H1 (cell line): ENCODE measurements at regions not wholly inside any gene's neighbourhood (a gene's known extent, or its start where the extent isn't known, plus 50 kb on each side); places are given as distances from the start of the nearest gene placed in this dataset.

Experiments
- CTCF ChIA-PET: fragments of 300-600 bp; sonication (Branson Sonifier 250); formaldehyde crosslinking; loops from one replicate; lab custom pipeline; 2021; ENCODE audit not compliant: partially characterized antibody; lab: Charles Lee
- POLR2A ChIA-PET: fragments of 300-600 bp; sonication (Branson Sonifier 250); formaldehyde crosslinking; loops from one replicate; lab custom pipeline; 2021; ENCODE audit warnings: inconsistent platforms; ENCODE audit not compliant: partially characterized antibody; lab: Charles Lee
- DNase-seq, 2 experiments: peaks; one replicate each; pipeline versions ENCODE4 v3.0.0 to v3.0.0-alpha.2; 2010 to 2022; ENCODE audit warnings: low spot score in 2 of 2, low read depth in 1 of 2, mixed read lengths in 1 of 2
- FAIRE-seq: peaks from 2 replicates; lab custom pipeline; 2011; peaks lifted over from hg19 to GRCh38; lab: Jason Lieb, UNC
- H2AFZ ChIP-seq: 2 replicates; pipeline ENCODE4 v1.8.1; 2012; ENCODE audit warnings: low read length, inconsistent platforms
- H2AK5ac ChIP-seq: 2 replicates; pipeline ENCODE4 v1.6.1; 2013; ENCODE audit warnings: low read depth, low read length
- H2BK120ac ChIP-seq: replicated peaks from 2 replicates; pipeline ENCODE3; 2013; ENCODE audit warnings: low read depth, low read length, inconsistent platforms
- H2BK12ac ChIP-seq: 2 replicates; pipeline ENCODE4 v1.6.1; 2013; ENCODE audit warnings: low read depth, low read length
- H2BK15ac ChIP-seq: 2 replicates; pipeline ENCODE4 v1.6.1; 2013; ENCODE audit warnings: low read length
- H2BK20ac ChIP-seq: 2 replicates; pipeline ENCODE4 v1.6.1; 2013; ENCODE audit warnings: low read length
- H2BK5ac ChIP-seq: 2 replicates; pipeline ENCODE4 v1.6.1; 2013; ENCODE audit warnings: low read depth, low read length
- H3K14ac ChIP-seq: 2 replicates; pipeline ENCODE4 v1.6.1; 2013; ENCODE audit warnings: inconsistent platforms; ENCODE audit not compliant: insufficient read length
- H3K18ac ChIP-seq: 2 replicates; pipeline ENCODE4 v1.6.1; 2013; ENCODE audit warnings: low read length; ENCODE audit errors: extremely low read depth
- H3K23ac ChIP-seq: 2 replicates; pipeline ENCODE4 v1.6.1; 2013; ENCODE audit warnings: inconsistent platforms; ENCODE audit not compliant: insufficient read length
- H3K23me2 ChIP-seq: 2 replicates; pipeline ENCODE4 v1.6.1; 2013; ENCODE audit warnings: low read depth, low read length
- H3K27ac ChIP-seq: 2 replicates; pipeline ENCODE4 v1.6.1; 2011; ENCODE audit warnings: low read depth, low read length, inconsistent platforms
- H3K27me3 ChIP-seq, 4 experiments: replicated peaks in 1 of 4; 1 replicate in 1 of 4; 2 replicates in 3 of 4; pipeline versions ENCODE4 v1.6.1 to v1.8.1; 2011 to 2013; ENCODE audit warnings: low read length in 3 of 4, mild to moderate bottlenecking in 3 of 4, inconsistent platforms in 2 of 4, mixed read lengths in 2 of 4, moderate library complexity in 1 of 4; ENCODE audit not compliant: control insufficient read depth in 3 of 4, insufficient read depth in 3 of 4; ENCODE audit errors: extremely low read depth in 1 of 4
- H3K36me3 ChIP-seq, 4 experiments: 2 replicates each; pipeline versions ENCODE4 v1.6.1 to v1.8.1; 2011 to 2013; ENCODE audit warnings: mild to moderate bottlenecking in 4 of 4, low read length in 3 of 4, moderate library complexity in 2 of 4, control low read depth in 1 of 4, inconsistent platforms in 1 of 4; ENCODE audit not compliant: insufficient read depth in 4 of 4, control insufficient read depth in 2 of 4
- H3K4ac ChIP-seq: replicated peaks from 2 replicates; pipeline ENCODE3; 2013; ENCODE audit warnings: low read length, low read depth, mixed read lengths, inconsistent platforms; ENCODE audit not compliant: insufficient read length
- H3K4me1 ChIP-seq, 4 experiments: replicated peaks in 1 of 4; 1 replicate in 1 of 4; 2 replicates in 3 of 4; pipeline versions ENCODE4 v1.6.1 to v1.8.1; 2011 to 2013; ENCODE audit warnings: low read length in 3 of 4, inconsistent platforms in 2 of 4, mixed read lengths in 1 of 4; ENCODE audit not compliant: insufficient read depth in 4 of 4, control insufficient read depth in 3 of 4
- H3K4me2 ChIP-seq, 2 experiments: 2 replicates each; pipeline versions ENCODE4 v1.6.1 to v1.8.1; 2011 to 2013; ENCODE audit warnings: low read depth in 2 of 2, low read length in 2 of 2, control low read depth in 1 of 2, inconsistent platforms in 1 of 2, mild to moderate bottlenecking in 1 of 2; ENCODE audit not compliant: insufficient read depth in 1 of 2
- H3K4me3 ChIP-seq, 4 experiments: fragments of 200-600, 300-600 bp in 1 of 4; sonication (generic), shearing (Covaris generic), sonication (Bioruptor Twin) in 1 of 4; 2 replicates each; pipeline versions ENCODE4 v1.5.1 to v1.8.1; 2011 to 2016; ENCODE audit warnings: low read length in 4 of 4, low read depth in 3 of 4, control low read depth in 2 of 4, inconsistent platforms in 2 of 4, mild to moderate bottlenecking in 2 of 4, mixed read lengths in 1 of 4, moderate library complexity in 1 of 4; ENCODE audit not compliant: insufficient read depth in 2 of 4; ENCODE audit errors: extremely low read depth in 1 of 4
- H3K56ac ChIP-seq: replicated peaks from 2 replicates; pipeline ENCODE3; 2013; ENCODE audit warnings: low read depth, mild to moderate bottlenecking, mixed read lengths, low read length, inconsistent platforms; ENCODE audit not compliant: insufficient read length
- H3K79me1 ChIP-seq: 2 replicates; pipeline ENCODE4 v1.6.1; 2013; ENCODE audit warnings: low read depth, low read length, control low read depth
- H3K79me2 ChIP-seq, 2 experiments: 2 replicates each; pipeline versions ENCODE4 v1.6.1 to v1.8.1; 2012 to 2013; ENCODE audit warnings: low read length in 2 of 2, mild to moderate bottlenecking in 2 of 2, inconsistent platforms in 1 of 2; ENCODE audit not compliant: insufficient read depth in 2 of 2, control insufficient read depth in 1 of 2
- H3K9ac ChIP-seq, 4 experiments: replicated peaks in 1 of 4; 1 replicate in 1 of 4; 2 replicates in 3 of 4; pipeline versions ENCODE4 v1.6.1 to v1.8.1; 2011 to 2013; ENCODE audit warnings: low read depth in 3 of 4, low read length in 3 of 4, control low read depth in 2 of 4, mild to moderate bottlenecking in 2 of 4, moderate library complexity in 2 of 4, inconsistent platforms in 1 of 4; ENCODE audit errors: extremely low read depth in 1 of 4
- H3K9me3 ChIP-seq, 2 experiments: 2 replicates each; pipeline versions ENCODE4 v1.6.1 to v1.8.1; 2012 to 2013; ENCODE audit warnings: mild to moderate bottlenecking in 2 of 2, moderate library complexity in 2 of 2, control low read depth in 1 of 2, inconsistent platforms in 1 of 2, low read depth in 1 of 2, low read length in 1 of 2, mixed read lengths in 1 of 2; ENCODE audit not compliant: insufficient read depth in 2 of 2
- H4K20me1 ChIP-seq, 2 experiments: replicated peaks in 1 of 2; 2 replicates each; pipeline versions ENCODE3 to v1.8.1; 2011 to 2013; ENCODE audit warnings: inconsistent platforms in 2 of 2, low read length in 2 of 2, mild to moderate bottlenecking in 1 of 2; ENCODE audit not compliant: insufficient read depth in 2 of 2, control insufficient read depth in 1 of 2
- H4K5ac ChIP-seq: 2 replicates; pipeline ENCODE4 v1.6.1; 2013; ENCODE audit warnings: low read length, low read depth, mixed read lengths, inconsistent platforms; ENCODE audit not compliant: insufficient read length
- H4K8ac ChIP-seq: 2 replicates; pipeline ENCODE4 v1.8.0; 2013; ENCODE audit warnings: mild to moderate bottlenecking, moderate library complexity, low read length, inconsistent platforms; ENCODE audit not compliant: insufficient read depth; ENCODE audit errors: extremely low read depth
- H4K91ac ChIP-seq: replicated peaks from 2 replicates; pipeline ENCODE3; 2013; ENCODE audit warnings: low read length, mixed read lengths, inconsistent platforms; ENCODE audit not compliant: insufficient read length
- ASH2L ChIP-seq: fragments of 200-600, 300-600 bp; sonication (generic); IDR thresholded peaks from one replicate; pipeline ENCODE4 v1.7.1; 2017; ENCODE audit warnings: low read length
- BCL11A ChIP-seq, 2 experiments: IDR thresholded peaks; one replicate each; pipeline ENCODE4 v1.6.1; 2011; ENCODE audit warnings: low read depth in 2 of 2, low read length in 2 of 2, mild to moderate bottlenecking in 2 of 2
- CEBPB ChIP-seq: IDR thresholded peaks from 2 replicates; pipeline ENCODE4 v1.6.1; 2012; ENCODE audit warnings: low read depth, low read length
- EP300 ChIP-seq, 2 experiments: IDR thresholded peaks; 1 replicate in 1 of 2; 2 replicates in 1 of 2; pipeline ENCODE4 v1.6.1; 2011 to 2012; ENCODE audit warnings: low read depth in 2 of 2, low read length in 2 of 2, mild to moderate bottlenecking in 2 of 2, borderline replicate concordance in 1 of 2, inconsistent platforms in 1 of 2, moderate library complexity in 1 of 2
- GTF2F1 ChIP-seq: IDR thresholded peaks from 2 replicates; pipeline ENCODE4 v1.6.1; 2012; ENCODE audit warnings: low read depth, low read length, improper control_type of control experiment, borderline replicate concordance
- JUN ChIP-seq: IDR thresholded peaks from 2 replicates; pipeline ENCODE4 v1.6.1; 2011; ENCODE audit warnings: low read depth, mild to moderate bottlenecking, improper control_type of control experiment, low read length
- RAD21 ChIP-seq, 2 experiments: IDR thresholded peaks in 1 of 2; conservative IDR thresholded peaks in 1 of 2; 2 replicates each; pipeline ENCODE4 v1.6.1; 2011; ENCODE audit warnings: low read depth in 2 of 2, low read length in 2 of 2, improper control_type of control experiment in 1 of 2, inconsistent platforms in 1 of 2, mild to moderate bottlenecking in 1 of 2, moderate library complexity in 1 of 2
- SIN3A ChIP-seq, 2 experiments: IDR thresholded peaks in 1 of 2; conservative IDR thresholded peaks in 1 of 2; 2 replicates each; pipeline ENCODE4 v1.6.1; 2011 to 2012; ENCODE audit warnings: low read length in 2 of 2, improper control_type of control experiment in 1 of 2, low read depth in 1 of 2, mild to moderate bottlenecking in 1 of 2
- SP2 ChIP-seq: IDR thresholded peaks from 2 replicates; pipeline ENCODE4 v1.6.1; 2012; ENCODE audit warnings: mild to moderate bottlenecking, low read length, inconsistent platforms
- SP4 ChIP-seq: IDR thresholded peaks from 2 replicates; pipeline ENCODE4 v1.6.1; 2012; ENCODE audit warnings: low read length, inconsistent platforms
- WGBS, 2 experiments: shearing (Covaris generic) in 1 of 2; methylation state at CpG; one replicate each; pipeline versions ENCODE4 v1.1.6 to v1.1.7; 2013 to 2015; ENCODE audit warnings: low lambda C conversion rate in 2 of 2, mixed read lengths in 2 of 2, inconsistent platforms in 1 of 2, low coverage in 1 of 2, missing lambda C conversion rate in 1 of 2; ENCODE audit not compliant: insufficient replicate concordance in 2 of 2, insufficient coverage in 1 of 2, insufficient read length in 1 of 2; ENCODE audit errors: extremely low coverage in 1 of 2, missing lambda C conversion rate in 1 of 2; 5-methylcytosine and 5-hydroxymethylcytosine counted together
- TF ChIP-seq, protein P1 (sequence below): IDR thresholded peaks from 2 replicates; pipeline ENCODE4 v1.6.1; 2012; ENCODE audit warnings: low read length, inconsistent platforms
- TF ChIP-seq, protein P2 (sequence below): IDR thresholded peaks from 2 replicates; pipeline ENCODE4 v1.6.1; 2012; ENCODE audit warnings: inconsistent platforms

DNA sequence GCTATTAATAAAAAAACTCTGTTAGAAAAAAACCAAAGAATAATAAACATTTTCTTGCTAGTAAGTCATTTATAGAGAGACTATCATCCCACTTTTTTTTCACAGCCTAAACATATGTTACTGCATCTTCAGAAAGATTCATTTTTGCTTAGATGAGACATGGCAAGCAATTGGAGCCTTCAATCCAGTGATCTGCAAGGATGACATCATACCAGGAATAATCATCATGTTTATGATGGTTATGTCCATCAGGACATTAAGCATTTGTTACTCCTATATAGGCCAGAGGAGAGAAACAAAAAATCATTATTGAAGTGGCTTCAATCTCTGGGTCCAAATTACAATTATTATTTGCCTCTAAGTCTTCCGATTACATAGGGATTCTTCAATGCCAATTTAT lies 626.3 kb upstream of the CCNG1 start:
- H4K8ac ChIP-seq: no peak overlapping the region
- no peak overlapping the region for H2BK12ac ChIP-seq
- H3K9me3 ChIP-seq: no peaks in the 10 kb centered on the region
- no peak overlapping the region for H2BK120ac ChIP-seq
- no peak overlapping the region for H2BK15ac ChIP-seq
- WGBS, 2 experiments: 94% methylated on average over 1 of the region's 1 CpG; no CpG with 5 or more reads in 1 of the 2 experiments
- no peaks in the 10 kb centered on the region for H3K23me2 ChIP-seq
- FAIRE-seq (no peak), DNase-seq (no peak)
- no peak overlapping the region for H3K9ac ChIP-seq
- H3K27ac ChIP-seq: no peak overlapping the region
- H2BK20ac ChIP-seq: no peak overlapping the region
- no peak overlapping the region for H2AFZ ChIP-seq
- H3K56ac ChIP-seq: no peak overlapping the region
- H4K5ac ChIP-seq: no peak overlapping the region
- no peaks in the 10 kb centered on the region for H4K20me1 ChIP-seq
- H3K4ac ChIP-seq: no peak overlapping the region
- H2AK5ac ChIP-seq: no peak overlapping the region
- no peak overlapping the region for H2BK5ac ChIP-seq
- no peak overlapping the region for H3K18ac ChIP-seq
- no peaks in the 10 kb centered on the region for H3K79me2 ChIP-seq
- H4K91ac ChIP-seq: no peak overlapping the region
- no peaks in the 10 kb centered on the region for H3K36me3 ChIP-seq
- H3K4me3 ChIP-seq: no peak overlapping the region
- CTCF ChIA-PET: no interaction called here
- POLR2A ChIA-PET: no interaction called here
- 0 out of 7 replicates have a peak, but pooled peaks cover 0 to 5% (median 0%) of the 10 kb centered on the region in 4 experiments for H3K4me1 ChIP-seq
- H3K14ac ChIP-seq: no peak overlapping the region
- no peak overlapping the region for H3K4me2 ChIP-seq
- H3K79me1 ChIP-seq: no peaks in the 10 kb centered on the region
- no peak overlapping the region for H3K23ac ChIP-seq
- no peaks in the 10 kb centered on the region for H3K27me3 ChIP-seq
- no peak for TF ChIP-seq EP300 (IDR thresholded peaks at IDR 0.05; ENCODE audit: borderline replicate concordance in 1 of 2, low read depth in 2 of 2, low read length in 2 of 2)
- TF ChIP-seq, protein P1, sequence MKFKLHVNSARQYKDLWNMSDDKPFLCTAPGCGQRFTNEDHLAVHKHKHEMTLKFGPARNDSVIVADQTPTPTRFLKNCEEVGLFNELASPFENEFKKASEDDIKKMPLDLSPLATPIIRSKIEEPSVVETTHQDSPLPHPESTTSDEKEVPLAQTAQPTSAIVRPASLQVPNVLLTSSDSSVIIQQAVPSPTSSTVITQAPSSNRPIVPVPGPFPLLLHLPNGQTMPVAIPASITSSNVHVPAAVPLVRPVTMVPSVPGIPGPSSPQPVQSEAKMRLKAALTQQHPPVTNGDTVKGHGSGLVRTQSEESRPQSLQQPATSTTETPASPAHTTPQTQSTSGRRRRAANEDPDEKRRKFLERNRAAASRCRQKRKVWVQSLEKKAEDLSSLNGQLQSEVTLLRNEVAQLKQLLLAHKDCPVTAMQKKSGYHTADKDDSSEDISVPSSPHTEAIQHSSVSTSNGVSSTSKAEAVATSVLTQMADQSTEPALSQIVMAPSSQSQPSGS: no peak
- TF ChIP-seq, protein P2, sequence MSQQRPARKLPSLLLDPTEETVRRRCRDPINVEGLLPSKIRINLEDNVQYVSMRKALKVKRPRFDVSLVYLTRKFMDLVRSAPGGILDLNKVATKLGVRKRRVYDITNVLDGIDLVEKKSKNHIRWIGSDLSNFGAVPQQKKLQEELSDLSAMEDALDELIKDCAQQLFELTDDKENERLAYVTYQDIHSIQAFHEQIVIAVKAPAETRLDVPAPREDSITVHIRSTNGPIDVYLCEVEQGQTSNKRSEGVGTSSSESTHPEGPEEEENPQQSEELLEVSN: no peak
- no peak for TF ChIP-seq SP2
- TF ChIP-seq SIN3A (conservative IDR thresholded peaks at IDR 0.05 in 1 of 2, IDR thresholded peaks at IDR 0.05 in 1 of 2; ENCODE audit: low read depth in 1 of 2, low read length in 2 of 2): no peak
- TF ChIP-seq SP4: no peak
- no peak for TF ChIP-seq CEBPB
- no peak for TF ChIP-seq BCL11A (IDR thresholded peaks at IDR 0.05; ENCODE audit: low read depth in 2 of 2, low read length in 2 of 2)
- TF ChIP-seq RAD21 (IDR thresholded peaks at IDR 0.05 in 1 of 2, conservative IDR thresholded peaks at IDR 0.05 in 1 of 2; ENCODE audit: low read depth in 2 of 2, low read length in 2 of 2): no peak
- TF ChIP-seq GTF2F1: no peak
- TF ChIP-seq ASH2L: no peak
- no peak for TF ChIP-seq JUN
